Panc1 (cell line): ENCODE measurements at regions not wholly inside any gene's neighbourhood (a gene's known extent, or its start where the extent isn't known, plus 50 kb on each side); places are given as distances from the start of the nearest gene placed in this dataset.

Experiments used
- ATAC-seq: fragments of 200-7000 bp; cut with Tn5 transposase; 2 replicates; pipeline ENCODE4 v1.9.1; 2020; ENCODE audit warnings: mild to moderate bottlenecking, moderate library complexity
- BruUV-seq: library from RNA; stranded (reverse); fragments of 400-500 nt; replicated peaks from 2 replicates; lab custom pipeline; 2021; lab: Mats Ljungman, UMichigan
- CTCF ChIA-PET: fragments of 300-600 bp; sonication (Branson Sonifier 250); formaldehyde crosslinking; loops from one replicate; lab custom pipeline; 2022; ENCODE audit warnings: antibody characterized with exemption; lab: Charles Lee
- POLR2A ChIA-PET: fragments of 300-600 bp; sonication (Branson Sonifier 250); formaldehyde crosslinking; loops from one replicate; lab custom pipeline; 2022; ENCODE audit warnings: antibody characterized with exemption; lab: Charles Lee
- DNase-seq: peaks from one replicate; pipeline ENCODE4 v3.0.0-alpha.2; 2010; ENCODE audit warnings: low read depth, low spot score
- H3K27ac ChIP-seq: 2 replicates; pipeline ENCODE4 v1.5.1; 2011; ENCODE audit warnings: mild to moderate bottlenecking, low read length, inconsistent platforms
- H3K27me3 ChIP-seq: fragments of 200-500 bp; sonication (Bioruptor generic); 2 replicates; pipeline ENCODE4 v1.6.0; 2014; ENCODE audit warnings: low read length, inconsistent platforms; ENCODE audit not compliant: control insufficient read depth, insufficient read depth
- H3K36me3 ChIP-seq: fragments of 200-500 bp; sonication (Bioruptor generic); 2 replicates; pipeline ENCODE4 v1.5.1; 2014; ENCODE audit warnings: inconsistent platforms, mild to moderate bottlenecking, low read length, moderate library complexity; ENCODE audit not compliant: control insufficient read depth, insufficient read depth
- H3K4me1 ChIP-seq: 2 replicates; pipeline ENCODE4 v1.5.1; 2011; ENCODE audit warnings: inconsistent platforms, mild to moderate bottlenecking, low read length, moderate library complexity; ENCODE audit not compliant: control insufficient read depth, insufficient read depth
- H3K4me3 ChIP-seq, 2 experiments: 2 replicates each; pipeline ENCODE4 v1.5.1; 2011 to 2012; ENCODE audit warnings: low read depth in 2 of 2, low read length in 2 of 2, mild to moderate bottlenecking in 2 of 2, inconsistent platforms in 1 of 2, moderate library complexity in 1 of 2
- H3K9me3 ChIP-seq: fragments of 200-500 bp; sonication (Bioruptor generic); 2 replicates; pipeline ENCODE4 v1.5.1; 2014; ENCODE audit warnings: low read depth, mild to moderate bottlenecking, inconsistent platforms, low read length, moderate library complexity; ENCODE audit not compliant: control insufficient read depth, insufficient read depth
- CTCF ChIP-seq: fragments of 450-650 bp; IDR thresholded peaks from 2 replicates; pipeline ENCODE4 v1.5.1; 2017; ENCODE audit warnings: mild to moderate bottlenecking
- POLR2AphosphoS5 ChIP-seq: IDR thresholded peaks from 2 replicates; pipeline ENCODE4 v1.6.1; 2012; ENCODE audit warnings: mild to moderate bottlenecking, low read depth, low read length, moderate library complexity
- REST ChIP-seq, 2 experiments: IDR thresholded peaks; 2 replicates each; pipeline ENCODE4 v1.6.1; 2011 to 2012; ENCODE audit warnings: low read depth in 2 of 2, control low read depth in 1 of 2, low read length in 1 of 2, mild to moderate bottlenecking in 1 of 2, moderate library complexity in 1 of 2; ENCODE audit not compliant: insufficient read depth in 1 of 2
- SIN3A ChIP-seq: IDR thresholded peaks from 2 replicates; pipeline ENCODE4 v1.6.1; 2012; ENCODE audit warnings: low read depth, mild to moderate bottlenecking, low read length, moderate library complexity, borderline replicate concordance; ENCODE audit not compliant: insufficient read depth
- TCF7L2 ChIP-seq: IDR thresholded peaks from 2 replicates; pipeline ENCODE4 v1.6.1; 2011; ENCODE audit warnings: mild to moderate bottlenecking, low read depth, low read length, inconsistent platforms
- in situ Hi-C: cut with HindIII; loops from 2 replicates; pipeline ENCODE4 v1.10.0; 2016; ENCODE audit warnings: low sequenced_read_pairs, low pct_unique_long_range_greater_than_20kb
- intact Hi-C: fragments of 100-400 bp; cut with micrococcal nuclease; formaldehyde crosslinking; loops from one replicate; pipeline ENCODE4 v1.10.0; 2022; ENCODE audit not compliant: unreplicated experiment

DNA sequence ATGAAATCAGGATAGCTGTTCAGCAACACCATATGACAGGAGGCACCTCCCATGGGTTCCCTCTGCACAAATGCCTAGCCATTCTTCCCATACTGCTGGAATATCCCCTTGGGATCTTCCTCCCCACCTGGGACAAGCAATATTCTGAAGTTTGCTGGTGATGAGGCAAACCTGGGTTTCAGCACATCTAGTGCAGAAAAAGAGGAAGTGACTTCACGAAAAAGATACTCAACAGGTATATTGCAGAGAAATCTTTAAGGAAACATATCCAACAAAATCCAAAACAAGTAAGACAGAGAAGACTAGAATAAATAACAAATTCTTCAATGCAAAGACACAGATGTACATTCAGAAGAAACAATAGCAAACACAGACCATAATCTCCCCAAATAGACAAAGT is 1497.0 kb downstream of the PCDH9 start:
- BruUV-seq, result no TSS peak
- Histone ChIP-seq H3K36me3 (no peaks in the 10 kb centered on the region), H3K4me3 (no peak overlapping the region), H3K27me3 (no peaks in the 10 kb centered on the region), H3K9me3 (peaks cover 10% of the 10 kb centered on the region), H3K4me1 (no peaks in the 10 kb centered on the region), H3K27ac (no peak overlapping the region)
- in situ Hi-C loops (no loop called here), intact Hi-C loops (no loop called here)
- no peak for DNase-seq
- ChIA-PET POLR2A (no interaction called here), CTCF (no interaction called here)
- no peak for ATAC-seq
- no peak for TF ChIP-seq POLR2AphosphoS5
- no peak for TF ChIP-seq TCF7L2
- no peak for TF ChIP-seq SIN3A
- TF ChIP-seq REST (IDR thresholded peaks at IDR 0.05; ENCODE audit: insufficient read depth in 1 of 2, low read depth in 2 of 2, low read length in 1 of 2), result no peak
- no peak for TF ChIP-seq CTCF

- ATAC-seq, result no peak
- POLR2A ChIA-PET, result no interaction called here
- in situ Hi-C loops, result no loop called here
Observed at GRCh38 chr13:65727070-65727469, 1503.1 kb downstream of the PCDH9 start.

More at GRCh38 chr13:65727070-65727469, 1503.1 kb downstream of the PCDH9 start:
- CTCF ChIA-PET, result no interaction called here
- Histone ChIP-seq H3K27ac (no peak overlapping the region), H3K27me3 (no peaks in the 10 kb centered on the region), H3K4me1 (no peaks in the 10 kb centered on the region), H3K4me3 (no peak overlapping the region), H3K9me3 (no peaks in the 10 kb centered on the region), H3K36me3 (no peaks in the 10 kb centered on the region)
- DNase-seq, result no peak
- BruUV-seq, result no TSS peak
- intact Hi-C loops, result no loop called here
- TF ChIP-seq SIN3A, result no peak
- no peak for TF ChIP-seq REST (IDR thresholded peaks at IDR 0.05; ENCODE audit: insufficient read depth in 1 of 2, low read depth in 2 of 2, low read length in 1 of 2)
- no peak for TF ChIP-seq CTCF
- TF ChIP-seq TCF7L2, result no peak
- TF ChIP-seq POLR2AphosphoS5, result no peak
